ENCODE measurements at regions not wholly inside any gene's neighbourhood (a gene's known extent, or its start where the extent isn't known, plus 50 kb on each side); places are given as distances from the start of the nearest gene placed in this dataset.

DNA sequence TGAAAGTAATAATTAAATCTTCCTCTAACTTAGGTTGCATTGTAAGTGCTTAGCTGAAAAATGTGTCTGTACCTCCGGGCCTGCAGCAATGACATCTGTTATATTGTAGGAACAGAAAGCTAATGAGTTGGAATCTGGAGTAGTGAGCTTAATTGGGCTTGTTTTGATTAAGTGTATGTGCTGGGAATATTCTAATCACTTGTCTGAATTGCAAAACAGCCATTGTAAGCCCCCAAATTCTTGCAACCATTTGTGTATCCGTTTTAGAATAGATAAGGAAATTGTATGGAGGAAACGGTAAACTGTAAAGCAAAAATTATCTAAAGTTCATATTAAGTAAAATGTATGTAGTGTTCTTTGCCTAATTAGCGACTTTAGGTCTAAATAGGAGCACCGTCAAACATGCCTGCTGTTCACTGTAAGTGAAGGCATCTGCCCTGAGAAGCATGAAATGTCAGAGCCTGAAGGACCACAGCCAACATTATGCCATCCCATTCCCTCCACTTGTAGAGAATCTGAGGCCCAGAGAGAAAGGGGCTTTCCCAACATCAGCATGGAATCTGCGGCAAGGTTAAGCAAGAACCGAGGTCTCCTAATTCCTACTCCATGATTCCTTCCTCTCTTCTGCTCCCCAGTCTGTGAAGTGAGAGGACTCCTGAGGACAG lies 466.4 kb downstream of the TDRD15 start:
- 0 out of 2 replicates have a peak, but pooled peaks cover 4% of the 10 kb centered on the region for H3K9me3 Mint-ChIP-seq
- no peaks in the 10 kb centered on the region for H3K36me3 Mint-ChIP-seq
- H3K27me3 Mint-ChIP-seq (ENCODE audit: low read depth) = peaks cover 2% of the 10 kb centered on the region; the same call in 1 of the 2 replicates
- H3K4me1 Mint-ChIP-seq = peaks cover 14% of the 10 kb centered on the region
- no peak overlapping the region for H3K27ac Mint-ChIP-seq
- no peak overlapping the region for H3K4me3 Mint-ChIP-seq
- TF ChIP-seq TCF7 (CRISPR knock-in tag; IDR thresholded peaks at IDR 0.05; ENCODE audit: low read depth) = no peak
- DNase-seq (ENCODE audit: low spot score) = no peak
- CTCF ChIA-PET = no interaction called here
- POLR2A ChIA-PET = no interaction called here
- no peak for ATAC-seq

DNA sequence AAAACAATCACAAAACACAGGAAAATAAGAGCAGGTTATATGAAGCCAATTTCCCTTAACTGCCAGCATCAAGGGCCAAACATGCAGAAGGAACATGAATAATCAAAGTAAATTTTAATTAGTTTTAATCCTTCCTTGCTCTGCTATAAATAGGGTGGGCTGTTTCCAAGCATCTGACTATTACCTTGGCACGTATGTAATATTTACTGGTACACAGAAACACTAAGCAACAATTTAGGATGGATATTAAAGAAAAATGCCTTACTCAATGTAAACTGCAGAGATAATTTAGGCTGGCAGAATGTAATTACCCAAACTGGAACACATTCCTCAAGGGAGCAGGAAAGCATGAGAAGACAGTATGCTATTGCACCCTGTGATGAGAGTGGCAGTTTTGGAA lies 468.2 kb downstream of the TDRD15 start:
- H3K27me3 Mint-ChIP-seq (ENCODE audit: low read depth) = 0 out of 2 replicates have a peak, but pooled peaks cover 2% of the 10 kb centered on the region
- no peaks in the 10 kb centered on the region; the same call in 1 of the 2 replicates for H3K36me3 Mint-ChIP-seq
- H3K4me3 Mint-ChIP-seq = no peak overlapping the region
- H3K27ac Mint-ChIP-seq = no peak overlapping the region
- H3K4me1 Mint-ChIP-seq = peaks cover 2% of the 10 kb centered on the region; the same call in 1 of the 2 replicates
- DNase-seq (ENCODE audit: low spot score) = no peak
- peaks cover 8% of the 10 kb centered on the region for H3K9me3 Mint-ChIP-seq
- no peak for ATAC-seq
- no peak for TF ChIP-seq ZNF219 (CRISPR knock-in tag; IDR thresholded peaks at IDR 0.05; ENCODE audit: borderline replicate concordance)
- TF ChIP-seq ZNF317 (CRISPR knock-in tag; IDR thresholded peaks at IDR 0.05; ENCODE audit: borderline replicate concordance, low read depth) = no peak
- no peak for TF ChIP-seq TEAD4 (CRISPR knock-in tag; IDR thresholded peaks at IDR 0.05)
- no peak for TF ChIP-seq ZNF138 (CRISPR knock-in tag; conservative IDR thresholded peaks at IDR 0.05)
- TF ChIP-seq GRHL2 (CRISPR knock-in tag; IDR thresholded peaks at IDR 0.05; ENCODE audit: insufficient replicate concordance, severe bottlenecking) = no peak
- POLR2A ChIA-PET = no interaction called here
- CTCF ChIA-PET = no interaction called here

DNA sequence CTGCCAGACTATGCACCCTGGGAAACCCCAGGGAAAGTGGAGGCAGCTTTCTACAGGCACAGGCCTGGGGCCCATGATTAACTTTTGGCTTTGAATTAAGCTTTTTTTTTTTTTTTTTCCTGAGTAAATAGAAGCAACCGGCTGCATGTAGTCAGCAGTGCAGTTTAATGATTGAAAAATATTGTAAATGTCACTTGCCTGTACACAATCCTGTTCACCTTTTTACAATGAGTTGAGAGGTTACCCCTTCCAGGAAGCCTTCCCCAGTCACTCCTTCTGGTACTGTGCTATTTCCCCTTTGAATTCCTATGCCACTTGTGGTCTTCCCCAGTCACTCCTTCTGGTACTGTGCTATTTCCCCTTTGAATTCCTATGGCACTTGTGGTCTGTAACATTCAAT lies 475.6 kb downstream of the TDRD15 start:
- Mint-ChIP-seq H3K27ac (no peak overlapping the region), H3K4me1 (no peaks in the 10 kb centered on the region), H3K4me3 (no peak overlapping the region), H3K27me3 (ENCODE audit: low read depth) (no peaks in the 10 kb centered on the region), H3K36me3 (no peaks in the 10 kb centered on the region; the same call in 1 of the 2 replicates), H3K9me3 (peaks cover 14% of the 10 kb centered on the region)
- DNase-seq (ENCODE audit: low spot score) = no peak
- TF ChIP-seq ZNF317 (CRISPR knock-in tag; IDR thresholded peaks at IDR 0.05; ENCODE audit: borderline replicate concordance, low read depth) (no peak), TEAD1 (CRISPR knock-in tag; IDR thresholded peaks at IDR 0.05) (no peak), ZNF232 (CRISPR knock-in tag; IDR thresholded peaks at IDR 0.05) (no peak), ZNF138 (CRISPR knock-in tag; conservative IDR thresholded peaks at IDR 0.05) (no peak), ESRRA (CRISPR knock-in tag; IDR thresholded peaks at IDR 0.05; ENCODE audit: borderline replicate concordance) (no peak)
- TF ChIP-seq, protein P1, sequence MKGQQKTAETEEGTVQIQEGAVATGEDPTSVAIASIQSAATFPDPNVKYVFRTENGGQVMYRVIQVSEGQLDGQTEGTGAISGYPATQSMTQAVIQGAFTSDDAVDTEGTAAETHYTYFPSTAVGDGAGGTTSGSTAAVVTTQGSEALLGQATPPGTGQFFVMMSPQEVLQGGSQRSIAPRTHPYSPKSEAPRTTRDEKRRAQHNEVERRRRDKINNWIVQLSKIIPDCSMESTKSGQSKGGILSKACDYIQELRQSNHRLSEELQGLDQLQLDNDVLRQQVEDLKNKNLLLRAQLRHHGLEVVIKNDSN (CRISPR knock-in tag; IDR thresholded peaks at IDR 0.05) = no peak
- TF ChIP-seq, protein P2, sequence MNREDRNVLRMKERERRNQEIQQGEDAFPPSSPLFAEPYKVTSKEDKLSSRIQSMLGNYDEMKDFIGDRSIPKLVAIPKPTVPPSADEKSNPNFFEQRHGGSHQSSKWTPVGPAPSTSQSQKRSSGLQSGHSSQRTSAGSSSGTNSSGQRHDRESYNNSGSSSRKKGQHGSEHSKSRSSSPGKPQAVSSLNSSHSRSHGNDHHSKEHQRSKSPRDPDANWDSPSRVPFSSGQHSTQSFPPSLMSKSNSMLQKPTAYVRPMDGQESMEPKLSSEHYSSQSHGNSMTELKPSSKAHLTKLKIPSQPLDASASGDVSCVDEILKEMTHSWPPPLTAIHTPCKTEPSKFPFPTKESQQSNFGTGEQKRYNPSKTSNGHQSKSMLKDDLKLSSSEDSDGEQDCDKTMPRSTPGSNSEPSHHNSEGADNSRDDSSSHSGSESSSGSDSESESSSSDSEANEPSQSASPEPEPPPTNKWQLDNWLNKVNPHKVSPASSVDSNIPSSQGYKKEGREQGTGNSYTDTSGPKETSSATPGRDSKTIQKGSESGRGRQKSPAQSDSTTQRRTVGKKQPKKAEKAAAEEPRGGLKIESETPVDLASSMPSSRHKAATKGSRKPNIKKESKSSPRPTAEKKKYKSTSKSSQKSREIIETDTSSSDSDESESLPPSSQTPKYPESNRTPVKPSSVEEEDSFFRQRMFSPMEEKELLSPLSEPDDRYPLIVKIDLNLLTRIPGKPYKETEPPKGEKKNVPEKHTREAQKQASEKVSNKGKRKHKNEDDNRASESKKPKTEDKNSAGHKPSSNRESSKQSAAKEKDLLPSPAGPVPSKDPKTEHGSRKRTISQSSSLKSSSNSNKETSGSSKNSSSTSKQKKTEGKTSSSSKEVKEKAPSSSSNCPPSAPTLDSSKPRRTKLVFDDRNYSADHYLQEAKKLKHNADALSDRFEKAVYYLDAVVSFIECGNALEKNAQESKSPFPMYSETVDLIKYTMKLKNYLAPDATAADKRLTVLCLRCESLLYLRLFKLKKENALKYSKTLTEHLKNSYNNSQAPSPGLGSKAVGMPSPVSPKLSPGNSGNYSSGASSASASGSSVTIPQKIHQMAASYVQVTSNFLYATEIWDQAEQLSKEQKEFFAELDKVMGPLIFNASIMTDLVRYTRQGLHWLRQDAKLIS (CRISPR knock-in tag; IDR thresholded peaks at IDR 0.05; ENCODE audit: borderline replicate concordance) = no peak
- TF ChIP-seq, protein P3, sequence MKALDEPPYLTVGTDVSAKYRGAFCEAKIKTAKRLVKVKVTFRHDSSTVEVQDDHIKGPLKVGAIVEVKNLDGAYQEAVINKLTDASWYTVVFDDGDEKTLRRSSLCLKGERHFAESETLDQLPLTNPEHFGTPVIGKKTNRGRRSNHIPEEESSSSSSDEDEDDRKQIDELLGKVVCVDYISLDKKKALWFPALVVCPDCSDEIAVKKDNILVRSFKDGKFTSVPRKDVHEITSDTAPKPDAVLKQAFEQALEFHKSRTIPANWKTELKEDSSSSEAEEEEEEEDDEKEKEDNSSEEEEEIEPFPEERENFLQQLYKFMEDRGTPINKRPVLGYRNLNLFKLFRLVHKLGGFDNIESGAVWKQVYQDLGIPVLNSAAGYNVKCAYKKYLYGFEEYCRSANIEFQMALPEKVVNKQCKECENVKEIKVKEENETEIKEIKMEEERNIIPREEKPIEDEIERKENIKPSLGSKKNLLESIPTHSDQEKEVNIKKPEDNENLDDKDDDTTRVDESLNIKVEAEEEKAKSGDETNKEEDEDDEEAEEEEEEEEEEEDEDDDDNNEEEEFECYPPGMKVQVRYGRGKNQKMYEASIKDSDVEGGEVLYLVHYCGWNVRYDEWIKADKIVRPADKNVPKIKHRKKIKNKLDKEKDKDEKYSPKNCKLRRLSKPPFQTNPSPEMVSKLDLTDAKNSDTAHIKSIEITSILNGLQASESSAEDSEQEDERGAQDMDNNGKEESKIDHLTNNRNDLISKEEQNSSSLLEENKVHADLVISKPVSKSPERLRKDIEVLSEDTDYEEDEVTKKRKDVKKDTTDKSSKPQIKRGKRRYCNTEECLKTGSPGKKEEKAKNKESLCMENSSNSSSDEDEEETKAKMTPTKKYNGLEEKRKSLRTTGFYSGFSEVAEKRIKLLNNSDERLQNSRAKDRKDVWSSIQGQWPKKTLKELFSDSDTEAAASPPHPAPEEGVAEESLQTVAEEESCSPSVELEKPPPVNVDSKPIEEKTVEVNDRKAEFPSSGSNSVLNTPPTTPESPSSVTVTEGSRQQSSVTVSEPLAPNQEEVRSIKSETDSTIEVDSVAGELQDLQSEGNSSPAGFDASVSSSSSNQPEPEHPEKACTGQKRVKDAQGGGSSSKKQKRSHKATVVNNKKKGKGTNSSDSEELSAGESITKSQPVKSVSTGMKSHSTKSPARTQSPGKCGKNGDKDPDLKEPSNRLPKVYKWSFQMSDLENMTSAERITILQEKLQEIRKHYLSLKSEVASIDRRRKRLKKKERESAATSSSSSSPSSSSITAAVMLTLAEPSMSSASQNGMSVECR (CRISPR knock-in tag; IDR thresholded peaks at IDR 0.05; ENCODE audit: borderline replicate concordance) = no peak
- ChIA-PET CTCF (no interaction called here), POLR2A (interaction anchor here (0.6 kb wide), 1 partner anchor 184 kb away, joined by 3 read pairs; no protein-coding TSS in a partner anchor)
- ATAC-seq = no peak

Measured in WTC11 (cell line).